Transverse colon (tissue), 4 donors: ENCODE measurements at regions not wholly inside any gene's neighbourhood (a gene's known extent, or its start where the extent isn't known, plus 50 kb on each side); places are given as distances from the start of the nearest gene placed in this dataset.

ENCODE experiments used
- DNase-seq: peaks from one replicate; pipeline ENCODE4 v3.0.0-alpha.2; 2019
- H3K27ac ChIP-seq, 4 donors: fragments of 200-600 bp; sonication (generic); 2 replicates each; pipeline ENCODE4 v1.5.1; 2016 to 2018; ENCODE audit warnings: inconsistent platforms in 4 of 4
- H3K27me3 ChIP-seq: fragments of 200-600 bp; sonication (generic); 2 replicates; pipeline ENCODE4 v1.5.1; 2017; ENCODE audit warnings: inconsistent platforms
- H3K36me3 ChIP-seq, 4 donors: fragments of 200-600 bp; sonication (generic); 2 replicates each; pipeline ENCODE4 v1.5.1; 2017 to 2019; ENCODE audit warnings: inconsistent platforms in 4 of 4
- H3K4me1 ChIP-seq, 4 donors: fragments of 200-600 bp; sonication (generic); 2 replicates each; pipeline ENCODE4 v1.5.1; 2017 to 2020; ENCODE audit warnings: inconsistent platforms in 4 of 4
- H3K4me3 ChIP-seq, 4 donors: fragments of 200-600 bp; sonication (generic); 1 replicate in 1 of 4; 2 replicates in 3 of 4; pipeline versions ENCODE4 v1.5.1 to v1.6.1; 2017 to 2019; ENCODE audit warnings: inconsistent platforms in 4 of 4
- H3K9me3 ChIP-seq, 2 donors: fragments of 200-600 bp; sonication (generic); 2 replicates each; pipeline ENCODE4 v1.5.1; 2017 to 2019; ENCODE audit warnings: inconsistent platforms in 2 of 2
- CTCF ChIP-seq, 5 experiments: fragments of 200-600 bp in 3 of 5; fragments of 450-650 bp in 2 of 5; sonication (generic) in 3 of 5; IDR thresholded peaks; 1 replicate in 2 of 5; 2 replicates in 3 of 5; pipeline ENCODE4 v1.5.1; 2016 to 2017; ENCODE audit warnings: antibody characterized with exemption in 5 of 5, inconsistent platforms in 3 of 5, mild to moderate bottlenecking in 2 of 5, moderate library complexity in 1 of 5
- EP300 ChIP-seq: sonication (generic); formaldehyde crosslinking; IDR thresholded peaks from one replicate; pipeline ENCODE4 v1.6.1; 2017; ENCODE audit warnings: antibody characterized with exemption, low read depth
- POLR2A ChIP-seq: fragments of 450-650 bp; IDR thresholded peaks from one replicate; pipeline ENCODE4 v1.6.1; 2016; ENCODE audit warnings: antibody characterized with exemption, mild to moderate bottlenecking, moderate library complexity
- POLR2AphosphoS5 ChIP-seq, 3 donors: sonication (generic); formaldehyde crosslinking; IDR thresholded peaks; one replicate each; pipeline ENCODE4 v1.6.1; 2016; ENCODE audit warnings: antibody characterized with exemption in 3 of 3
- WGBS, 2 donors: methylation state at CpG; one replicate each; pipeline ENCODE4 v1.1.5; 2018; ENCODE audit warnings: low coverage in 1 of 2; 5-methylcytosine and 5-hydroxymethylcytosine counted together
- in situ Hi-C, 4 donors: fragments of 200-750 bp; cut with MboI; loops; one replicate each; pipeline versions ENCODE4 v1.15.0 to v1.15.1; 2017; ENCODE audit warnings: low sequenced_read_pairs in 3 of 4, low pct_ligation_motif_present in 1 of 4, low pct_unique_long_range_greater_than_20kb in 1 of 4
- intact Hi-C: fragments of 100-400 bp; cut with DNase I; formaldehyde crosslinking; loops from one replicate; pipeline ENCODE4 v1.15.1; 2023; ENCODE audit warnings: low total_unique reads

GRCh38 chr18:69217196-69218000 is 183.3 kb upstream of the DOK6 start:
- Histone ChIP-seq H3K4me3 (no peak overlapping the region), H3K27ac (no peak overlapping the region), H3K27me3 (no peaks in the 10 kb centered on the region), H3K4me1 (no peaks in the 10 kb centered on the region), H3K9me3 (no peaks in the 10 kb centered on the region), H3K36me3 (no peaks in the 10 kb centered on the region)
- no peak for DNase-seq
- TF ChIP-seq POLR2A (no peak), EP300 (no peak), POLR2AphosphoS5 (IDR thresholded peaks at IDR 0.05) (no peak), CTCF (IDR thresholded peaks at IDR 0.05) (no peak)
- WGBS, 2 donors, result 46 to 70% methylated on average over 9 of the region's 9 CpGs
- intact Hi-C loops (no loop called here), in situ Hi-C loops (no loop called here)

GRCh38 chr18:69220529-69220928 is 180.2 kb upstream of the DOK6 start:
- Histone ChIP-seq H3K27me3 (no peaks in the 10 kb centered on the region), H3K36me3 (no peaks in the 10 kb centered on the region), H3K4me3 (no peak overlapping the region), H3K4me1 (no peaks in the 10 kb centered on the region), H3K9me3 (no peaks in the 10 kb centered on the region), H3K27ac (no peak overlapping the region)
- TF ChIP-seq CTCF (IDR thresholded peaks at IDR 0.05) (no peak), POLR2AphosphoS5 (IDR thresholded peaks at IDR 0.05) (no peak), EP300 (no peak)
- no peak for DNase-seq
- in situ Hi-C loops (no loop called here), intact Hi-C loops (no loop called here)
- WGBS, 2 donors, result 90% methylated on average over 2 to 6 of the region's 6 CpGs

GRCh38 chr18:69222089-69222488 is 178.6 kb upstream of the DOK6 start:
- no peak for DNase-seq
- Histone ChIP-seq H3K4me3 (no peak overlapping the region), H3K27ac (no peak overlapping the region), H3K9me3 (no peaks in the 10 kb centered on the region), H3K27me3 (no peaks in the 10 kb centered on the region), H3K36me3 (no peaks in the 10 kb centered on the region), H3K4me1 (no peaks in the 10 kb centered on the region)
- in situ Hi-C loops, result no loop called here
- 87 to 95% methylated on average over 3 to 4 of the region's 4 CpGs for WGBS, 2 donors
- intact Hi-C loops, result no loop called here
- TF ChIP-seq POLR2AphosphoS5 (IDR thresholded peaks at IDR 0.05) (no peak), EP300 (no peak), POLR2A (no peak), CTCF (IDR thresholded peaks at IDR 0.05) (no peak)

- Histone ChIP-seq H3K4me3 (no peak overlapping the region), H3K27me3 (no peaks in the 10 kb centered on the region), H3K9me3 (no peaks in the 10 kb centered on the region), H3K36me3 (no peaks in the 10 kb centered on the region), H3K4me1 (no peaks in the 10 kb centered on the region), H3K27ac (no peak overlapping the region)
- TF ChIP-seq POLR2A (no peak), EP300 (no peak), CTCF (IDR thresholded peaks at IDR 0.05) (no peak), POLR2AphosphoS5 (IDR thresholded peaks at IDR 0.05) (no peak)
- in situ Hi-C loops (no loop called here), intact Hi-C loops (no loop called here)
- DNase-seq, result no peak
- 86% methylated on average over 1 of the region's 1 CpG for WGBS, 2 donors
Measured at GRCh38 chr18:69226971-69227370, 173.7 kb upstream of the DOK6 start.
